ENCODE measurements at regions not wholly inside any gene's neighbourhood (a gene's known extent, or its start where the extent isn't known, plus 50 kb on each side); places are given as distances from the start of the nearest gene placed in this dataset.
"Not testable (repeated sequence)": the region's sequence is repeated elsewhere in the genome, so short reads cannot be mapped to it uniquely, and the experiment has no call there.

- Histone ChIP-seq H3K4me1 (ENCODE audit: control insufficient read depth, insufficient read depth, low read length, unreplicated experiment) (no peaks in the 10 kb centered on the region), H3K4me3 (ENCODE audit: low read depth, low read length) (no peak overlapping the region), H2AFZ (ENCODE audit: low read length, unreplicated experiment) (no peak overlapping the region), H3K79me2 (ENCODE audit: control insufficient read depth, insufficient read depth, low read length, unreplicated experiment) (no peaks in the 10 kb centered on the region), H3K27ac (ENCODE audit: low read depth, low read length) (no peak overlapping the region), H3K36me3 (ENCODE audit: insufficient read depth, low read length) (no peaks in the 10 kb centered on the region), H3K27me3 (ENCODE audit: insufficient read depth, low read length) (no peaks in the 10 kb centered on the region)
Measured at GRCh38 chr5:38622723-38623129, 66.3 kb upstream of the LIFR start.

- H3K4me1 ChIP-seq (ENCODE audit: control insufficient read depth, insufficient read depth, low read length, unreplicated experiment); H3K79me2 ChIP-seq (ENCODE audit: control insufficient read depth, insufficient read depth, low read length, unreplicated experiment); H3K27ac ChIP-seq (ENCODE audit: low read depth, low read length); H3K27me3 ChIP-seq (ENCODE audit: insufficient read depth, low read length); H3K4me3 ChIP-seq (ENCODE audit: low read depth, low read length); H2AFZ ChIP-seq (ENCODE audit: low read length, unreplicated experiment); H3K36me3 ChIP-seq (ENCODE audit: insufficient read depth, low read length): not testable (repeated sequence)
Measured at GRCh38 chr5:38624541-38624940, 68.1 kb upstream of the LIFR start.

- not testable (repeated sequence) for H3K4me3 ChIP-seq (ENCODE audit: low read depth, low read length); H3K27me3 ChIP-seq (ENCODE audit: insufficient read depth, low read length); H2AFZ ChIP-seq (ENCODE audit: low read length, unreplicated experiment); H3K79me2 ChIP-seq (ENCODE audit: control insufficient read depth, insufficient read depth, low read length, unreplicated experiment); H3K36me3 ChIP-seq (ENCODE audit: insufficient read depth, low read length); H3K27ac ChIP-seq (ENCODE audit: low read depth, low read length); H3K4me1 ChIP-seq (ENCODE audit: control insufficient read depth, insufficient read depth, low read length, unreplicated experiment)
Measured at GRCh38 chr5:38631376-38631775, 74.9 kb upstream of the LIFR start.

GRCh38 chr5:38634568-38635369, 78.3 kb upstream of the LIFR start:
- H3K4me3 ChIP-seq (ENCODE audit: low read depth, low read length): no peak overlapping the region
- H3K27ac ChIP-seq (ENCODE audit: low read depth, low read length): no peak overlapping the region
- no peaks in the 10 kb centered on the region for H3K36me3 ChIP-seq (ENCODE audit: insufficient read depth, low read length)
- no peak overlapping the region for H2AFZ ChIP-seq (ENCODE audit: low read length, unreplicated experiment)
- H3K4me1 ChIP-seq (ENCODE audit: control insufficient read depth, insufficient read depth, low read length, unreplicated experiment): peaks cover 3% of the 10 kb centered on the region
- H3K79me2 ChIP-seq (ENCODE audit: control insufficient read depth, insufficient read depth, low read length, unreplicated experiment): no peaks in the 10 kb centered on the region
- no peaks in the 10 kb centered on the region for H3K27me3 ChIP-seq (ENCODE audit: insufficient read depth, low read length)

- H3K27ac ChIP-seq (ENCODE audit: low read depth, low read length): no peak overlapping the region
- H3K27me3 ChIP-seq (ENCODE audit: insufficient read depth, low read length): no peaks in the 10 kb centered on the region
- H3K79me2 ChIP-seq (ENCODE audit: control insufficient read depth, insufficient read depth, low read length, unreplicated experiment): no peaks in the 10 kb centered on the region
- no peaks in the 10 kb centered on the region for H3K36me3 ChIP-seq (ENCODE audit: insufficient read depth, low read length)
- H2AFZ ChIP-seq (ENCODE audit: low read length, unreplicated experiment): no peak overlapping the region
- no peak overlapping the region for H3K4me3 ChIP-seq (ENCODE audit: low read depth, low read length)
- H3K4me1 ChIP-seq (ENCODE audit: control insufficient read depth, insufficient read depth, low read length, unreplicated experiment): peaks cover 7% of the 10 kb centered on the region
Measured at GRCh38 chr5:38636626-38637025, 80.2 kb upstream of the LIFR start.

GRCh38 chr5:38638656-38639055, 82.2 kb upstream of the LIFR start:
- Histone ChIP-seq H2AFZ (ENCODE audit: low read length, unreplicated experiment) (no peak overlapping the region), H3K79me2 (ENCODE audit: control insufficient read depth, insufficient read depth, low read length, unreplicated experiment) (no peaks in the 10 kb centered on the region), H3K27me3 (ENCODE audit: insufficient read depth, low read length) (no peaks in the 10 kb centered on the region; the same call in 1 of the 2 replicates), H3K27ac (ENCODE audit: low read depth, low read length) (no peak overlapping the region), H3K4me3 (ENCODE audit: low read depth, low read length) (no peak overlapping the region), H3K36me3 (ENCODE audit: insufficient read depth, low read length) (no peaks in the 10 kb centered on the region), H3K4me1 (ENCODE audit: control insufficient read depth, insufficient read depth, low read length, unreplicated experiment) (peaks cover 7% of the 10 kb centered on the region)

GRCh38 chr5:38639377-38640358, 83.2 kb upstream of the LIFR start:
- no peaks in the 10 kb centered on the region; the same call in 1 of the 2 replicates for H3K27me3 ChIP-seq (ENCODE audit: insufficient read depth, low read length)
- H3K4me3 ChIP-seq (ENCODE audit: low read depth, low read length): no peak overlapping the region
- no peaks in the 10 kb centered on the region for H3K36me3 ChIP-seq (ENCODE audit: insufficient read depth, low read length)
- no peak overlapping the region for H3K27ac ChIP-seq (ENCODE audit: low read depth, low read length)
- peaks cover 7% of the 10 kb centered on the region for H3K4me1 ChIP-seq (ENCODE audit: control insufficient read depth, insufficient read depth, low read length, unreplicated experiment)
- H3K79me2 ChIP-seq (ENCODE audit: control insufficient read depth, insufficient read depth, low read length, unreplicated experiment): no peaks in the 10 kb centered on the region
- no peak overlapping the region for H2AFZ ChIP-seq (ENCODE audit: low read length, unreplicated experiment)

GRCh38 chr5:38641003-38641402, 84.6 kb upstream of the LIFR start:
- Histone ChIP-seq H2AFZ (ENCODE audit: low read length, unreplicated experiment) (no peak overlapping the region), H3K79me2 (ENCODE audit: control insufficient read depth, insufficient read depth, low read length, unreplicated experiment) (no peaks in the 10 kb centered on the region), H3K4me1 (ENCODE audit: control insufficient read depth, insufficient read depth, low read length, unreplicated experiment) (peaks cover 7% of the 10 kb centered on the region), H3K27me3 (ENCODE audit: insufficient read depth, low read length) (peaks cover 8% of the 10 kb centered on the region), H3K36me3 (ENCODE audit: insufficient read depth, low read length) (no peaks in the 10 kb centered on the region), H3K27ac (ENCODE audit: low read depth, low read length) (no peak overlapping the region), H3K4me3 (ENCODE audit: low read depth, low read length) (no peak overlapping the region)

GRCh38 chr5:38642189-38642911, 85.9 kb upstream of the LIFR start:
- H3K4me1 ChIP-seq (ENCODE audit: control insufficient read depth, insufficient read depth, low read length, unreplicated experiment): peaks cover 7% of the 10 kb centered on the region
- H3K27ac ChIP-seq (ENCODE audit: low read depth, low read length): no peak overlapping the region
- peaks cover 10% of the 10 kb centered on the region for H3K27me3 ChIP-seq (ENCODE audit: insufficient read depth, low read length)
- H2AFZ ChIP-seq (ENCODE audit: low read length, unreplicated experiment): no peak overlapping the region
- no peaks in the 10 kb centered on the region for H3K36me3 ChIP-seq (ENCODE audit: insufficient read depth, low read length)
- no peak overlapping the region for H3K4me3 ChIP-seq (ENCODE audit: low read depth, low read length)
- no peaks in the 10 kb centered on the region for H3K79me2 ChIP-seq (ENCODE audit: control insufficient read depth, insufficient read depth, low read length, unreplicated experiment)

GRCh38 chr5:38643616-38644015, 87.2 kb upstream of the LIFR start:
- Histone ChIP-seq H3K36me3 (ENCODE audit: insufficient read depth, low read length) (no peaks in the 10 kb centered on the region), H3K4me3 (ENCODE audit: low read depth, low read length) (no peak overlapping the region), H3K27ac (ENCODE audit: low read depth, low read length) (no peak overlapping the region), H2AFZ (ENCODE audit: low read length, unreplicated experiment) (no peak overlapping the region), H3K79me2 (ENCODE audit: control insufficient read depth, insufficient read depth, low read length, unreplicated experiment) (no peaks in the 10 kb centered on the region), H3K27me3 (ENCODE audit: insufficient read depth, low read length) (peaks cover 10% of the 10 kb centered on the region), H3K4me1 (ENCODE audit: control insufficient read depth, insufficient read depth, low read length, unreplicated experiment) (peaks cover 7% of the 10 kb centered on the region)
